WTC11 (cell line): ENCODE measurements at regions not wholly inside any gene's neighbourhood (a gene's known extent, or its start where the extent isn't known, plus 50 kb on each side); places are given as distances from the start of the nearest gene placed in this dataset.

Source experiments
- ATF1 ChIP-seq: sonication (generic); formaldehyde crosslinking; IDR thresholded peaks from 2 replicates; pipeline ENCODE4 v1.8.1; 2023; ENCODE audit warnings: mild to moderate bottlenecking, moderate library complexity, missing genetic modification reagents
- ELF4 ChIP-seq: sonication (generic); formaldehyde crosslinking; IDR thresholded peaks from 2 replicates; pipeline ENCODE4 v1.8.1; 2022; ENCODE audit warnings: low read depth, mild to moderate bottlenecking, moderate library complexity, missing genetic modification reagents
- FOXJ3 ChIP-seq: sonication (generic); formaldehyde crosslinking; IDR thresholded peaks from 2 replicates; pipeline ENCODE4 v1.9.0; 2021; ENCODE audit warnings: missing genetic modification reagents, mild to moderate bottlenecking, borderline replicate concordance
- FOXK1 ChIP-seq: sonication (generic); formaldehyde crosslinking; IDR thresholded peaks from 2 replicates; pipeline ENCODE4 v1.8.0; 2022; ENCODE audit warnings: mild to moderate bottlenecking, moderate library complexity, missing genetic modification reagents
- IRF2 ChIP-seq: sonication (generic); formaldehyde crosslinking; IDR thresholded peaks from 2 replicates; pipeline ENCODE4 v1.8.0; 2022; ENCODE audit warnings: low read depth, missing genetic modification reagents, borderline replicate concordance
- MXD4 ChIP-seq: fragments of 250-450 bp; sonication (Bioruptor Pico); IDR thresholded peaks from 2 replicates; pipeline ENCODE4 v1.8.0; 2021; ENCODE audit warnings: mild to moderate bottlenecking, moderate library complexity, borderline replicate concordance
- TCF7 ChIP-seq: sonication (generic); formaldehyde crosslinking; IDR thresholded peaks from 2 replicates; pipeline ENCODE4 v1.8.0; 2022; ENCODE audit warnings: mild to moderate bottlenecking, low read depth, missing genetic modification reagents, moderate library complexity
- ZNF219 ChIP-seq: sonication (generic); formaldehyde crosslinking; IDR thresholded peaks from 2 replicates; pipeline ENCODE4 v1.8.0; 2023; ENCODE audit warnings: missing genetic modification reagents, mild to moderate bottlenecking, borderline replicate concordance
- TF ChIP-seq, protein P1 (sequence below): sonication (generic); formaldehyde crosslinking; IDR thresholded peaks from 2 replicates; pipeline ENCODE4 v1.8.1; 2023; ENCODE audit warnings: mild to moderate bottlenecking, missing genetic modification reagents, moderate library complexity
- TF ChIP-seq, protein P2 (sequence below): fragments of 200-600 bp; IDR thresholded peaks from 2 replicates; pipeline ENCODE4 v1.8.0; 2022; ENCODE audit warnings: antibody characterized with exemption
- TF ChIP-seq, protein P3 (sequence below): fragments of 250-450 bp; sonication (Bioruptor Pico); IDR thresholded peaks from 2 replicates; pipeline ENCODE4 v1.9.0; 2021; ENCODE audit warnings: mild to moderate bottlenecking
- TF ChIP-seq, protein P4 (sequence below): sonication (generic); formaldehyde crosslinking; IDR thresholded peaks from 2 replicates; pipeline ENCODE4 v1.8.0; 2022; ENCODE audit warnings: mild to moderate bottlenecking, missing genetic modification reagents
- TF ChIP-seq, protein P5 (sequence below): sonication (generic); formaldehyde crosslinking; IDR thresholded peaks from 2 replicates; pipeline ENCODE4 v1.8.1; 2023; ENCODE audit warnings: mild to moderate bottlenecking, missing genetic modification reagents, borderline replicate concordance
- TF ChIP-seq, protein P6 (sequence below): sonication (generic); formaldehyde crosslinking; IDR thresholded peaks from 2 replicates; pipeline ENCODE4 v1.8.0; 2022; ENCODE audit warnings: missing genetic modification reagents

DNA sequence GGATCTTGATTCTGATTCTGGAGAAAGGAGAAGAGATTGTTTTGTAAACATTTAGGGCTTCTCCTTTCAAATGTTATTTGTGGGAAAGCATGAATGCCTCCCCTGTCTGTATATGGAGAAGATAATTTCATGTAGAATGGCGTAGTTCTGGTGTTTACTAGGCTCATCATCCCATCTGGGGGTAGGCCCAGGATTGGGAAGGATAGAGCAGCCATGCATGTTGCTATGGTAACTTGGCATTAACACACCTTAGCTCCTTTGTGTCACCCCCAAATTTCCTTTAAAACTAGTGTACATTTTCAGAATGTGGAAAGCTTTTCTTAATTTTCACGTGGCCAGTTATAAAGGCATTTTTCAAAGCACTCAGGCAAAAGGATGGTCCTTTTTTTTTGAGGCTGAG lies 57.5 kb upstream of the EED start:
- no peak for TF ChIP-seq ATF1 (CRISPR knock-in tag)
- TF ChIP-seq ELF4 (CRISPR knock-in tag): no peak
- TF ChIP-seq, protein P1, sequence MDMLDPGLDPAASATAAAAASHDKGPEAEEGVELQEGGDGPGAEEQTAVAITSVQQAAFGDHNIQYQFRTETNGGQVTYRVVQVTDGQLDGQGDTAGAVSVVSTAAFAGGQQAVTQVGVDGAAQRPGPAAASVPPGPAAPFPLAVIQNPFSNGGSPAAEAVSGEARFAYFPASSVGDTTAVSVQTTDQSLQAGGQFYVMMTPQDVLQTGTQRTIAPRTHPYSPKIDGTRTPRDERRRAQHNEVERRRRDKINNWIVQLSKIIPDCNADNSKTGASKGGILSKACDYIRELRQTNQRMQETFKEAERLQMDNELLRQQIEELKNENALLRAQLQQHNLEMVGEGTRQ: no peak
- TF ChIP-seq, protein P2, sequence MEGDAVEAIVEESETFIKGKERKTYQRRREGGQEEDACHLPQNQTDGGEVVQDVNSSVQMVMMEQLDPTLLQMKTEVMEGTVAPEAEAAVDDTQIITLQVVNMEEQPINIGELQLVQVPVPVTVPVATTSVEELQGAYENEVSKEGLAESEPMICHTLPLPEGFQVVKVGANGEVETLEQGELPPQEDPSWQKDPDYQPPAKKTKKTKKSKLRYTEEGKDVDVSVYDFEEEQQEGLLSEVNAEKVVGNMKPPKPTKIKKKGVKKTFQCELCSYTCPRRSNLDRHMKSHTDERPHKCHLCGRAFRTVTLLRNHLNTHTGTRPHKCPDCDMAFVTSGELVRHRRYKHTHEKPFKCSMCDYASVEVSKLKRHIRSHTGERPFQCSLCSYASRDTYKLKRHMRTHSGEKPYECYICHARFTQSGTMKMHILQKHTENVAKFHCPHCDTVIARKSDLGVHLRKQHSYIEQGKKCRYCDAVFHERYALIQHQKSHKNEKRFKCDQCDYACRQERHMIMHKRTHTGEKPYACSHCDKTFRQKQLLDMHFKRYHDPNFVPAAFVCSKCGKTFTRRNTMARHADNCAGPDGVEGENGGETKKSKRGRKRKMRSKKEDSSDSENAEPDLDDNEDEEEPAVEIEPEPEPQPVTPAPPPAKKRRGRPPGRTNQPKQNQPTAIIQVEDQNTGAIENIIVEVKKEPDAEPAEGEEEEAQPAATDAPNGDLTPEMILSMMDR: no peak
- TF ChIP-seq IRF2 (CRISPR knock-in tag): no peak
- TF ChIP-seq FOXK1 (CRISPR knock-in tag): no peak
- TF ChIP-seq, protein P3, sequence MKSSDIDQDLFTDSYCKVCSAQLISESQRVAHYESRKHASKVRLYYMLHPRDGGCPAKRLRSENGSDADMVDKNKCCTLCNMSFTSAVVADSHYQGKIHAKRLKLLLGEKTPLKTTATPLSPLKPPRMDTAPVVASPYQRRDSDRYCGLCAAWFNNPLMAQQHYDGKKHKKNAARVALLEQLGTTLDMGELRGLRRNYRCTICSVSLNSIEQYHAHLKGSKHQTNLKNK: no peak
- TF ChIP-seq, protein P4, sequence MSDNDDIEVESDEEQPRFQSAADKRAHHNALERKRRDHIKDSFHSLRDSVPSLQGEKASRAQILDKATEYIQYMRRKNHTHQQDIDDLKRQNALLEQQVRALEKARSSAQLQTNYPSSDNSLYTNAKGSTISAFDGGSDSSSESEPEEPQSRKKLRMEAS (CRISPR knock-in tag): no peak
- no peak for TF ChIP-seq FOXJ3 (CRISPR knock-in tag)
- TF ChIP-seq ZNF219: no peak
- TF ChIP-seq MXD4: no peak
- TF ChIP-seq, protein P5, sequence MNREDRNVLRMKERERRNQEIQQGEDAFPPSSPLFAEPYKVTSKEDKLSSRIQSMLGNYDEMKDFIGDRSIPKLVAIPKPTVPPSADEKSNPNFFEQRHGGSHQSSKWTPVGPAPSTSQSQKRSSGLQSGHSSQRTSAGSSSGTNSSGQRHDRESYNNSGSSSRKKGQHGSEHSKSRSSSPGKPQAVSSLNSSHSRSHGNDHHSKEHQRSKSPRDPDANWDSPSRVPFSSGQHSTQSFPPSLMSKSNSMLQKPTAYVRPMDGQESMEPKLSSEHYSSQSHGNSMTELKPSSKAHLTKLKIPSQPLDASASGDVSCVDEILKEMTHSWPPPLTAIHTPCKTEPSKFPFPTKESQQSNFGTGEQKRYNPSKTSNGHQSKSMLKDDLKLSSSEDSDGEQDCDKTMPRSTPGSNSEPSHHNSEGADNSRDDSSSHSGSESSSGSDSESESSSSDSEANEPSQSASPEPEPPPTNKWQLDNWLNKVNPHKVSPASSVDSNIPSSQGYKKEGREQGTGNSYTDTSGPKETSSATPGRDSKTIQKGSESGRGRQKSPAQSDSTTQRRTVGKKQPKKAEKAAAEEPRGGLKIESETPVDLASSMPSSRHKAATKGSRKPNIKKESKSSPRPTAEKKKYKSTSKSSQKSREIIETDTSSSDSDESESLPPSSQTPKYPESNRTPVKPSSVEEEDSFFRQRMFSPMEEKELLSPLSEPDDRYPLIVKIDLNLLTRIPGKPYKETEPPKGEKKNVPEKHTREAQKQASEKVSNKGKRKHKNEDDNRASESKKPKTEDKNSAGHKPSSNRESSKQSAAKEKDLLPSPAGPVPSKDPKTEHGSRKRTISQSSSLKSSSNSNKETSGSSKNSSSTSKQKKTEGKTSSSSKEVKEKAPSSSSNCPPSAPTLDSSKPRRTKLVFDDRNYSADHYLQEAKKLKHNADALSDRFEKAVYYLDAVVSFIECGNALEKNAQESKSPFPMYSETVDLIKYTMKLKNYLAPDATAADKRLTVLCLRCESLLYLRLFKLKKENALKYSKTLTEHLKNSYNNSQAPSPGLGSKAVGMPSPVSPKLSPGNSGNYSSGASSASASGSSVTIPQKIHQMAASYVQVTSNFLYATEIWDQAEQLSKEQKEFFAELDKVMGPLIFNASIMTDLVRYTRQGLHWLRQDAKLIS (CRISPR knock-in tag): no peak
- no peak for TF ChIP-seq TCF7 (CRISPR knock-in tag)
- TF ChIP-seq, protein P6, sequence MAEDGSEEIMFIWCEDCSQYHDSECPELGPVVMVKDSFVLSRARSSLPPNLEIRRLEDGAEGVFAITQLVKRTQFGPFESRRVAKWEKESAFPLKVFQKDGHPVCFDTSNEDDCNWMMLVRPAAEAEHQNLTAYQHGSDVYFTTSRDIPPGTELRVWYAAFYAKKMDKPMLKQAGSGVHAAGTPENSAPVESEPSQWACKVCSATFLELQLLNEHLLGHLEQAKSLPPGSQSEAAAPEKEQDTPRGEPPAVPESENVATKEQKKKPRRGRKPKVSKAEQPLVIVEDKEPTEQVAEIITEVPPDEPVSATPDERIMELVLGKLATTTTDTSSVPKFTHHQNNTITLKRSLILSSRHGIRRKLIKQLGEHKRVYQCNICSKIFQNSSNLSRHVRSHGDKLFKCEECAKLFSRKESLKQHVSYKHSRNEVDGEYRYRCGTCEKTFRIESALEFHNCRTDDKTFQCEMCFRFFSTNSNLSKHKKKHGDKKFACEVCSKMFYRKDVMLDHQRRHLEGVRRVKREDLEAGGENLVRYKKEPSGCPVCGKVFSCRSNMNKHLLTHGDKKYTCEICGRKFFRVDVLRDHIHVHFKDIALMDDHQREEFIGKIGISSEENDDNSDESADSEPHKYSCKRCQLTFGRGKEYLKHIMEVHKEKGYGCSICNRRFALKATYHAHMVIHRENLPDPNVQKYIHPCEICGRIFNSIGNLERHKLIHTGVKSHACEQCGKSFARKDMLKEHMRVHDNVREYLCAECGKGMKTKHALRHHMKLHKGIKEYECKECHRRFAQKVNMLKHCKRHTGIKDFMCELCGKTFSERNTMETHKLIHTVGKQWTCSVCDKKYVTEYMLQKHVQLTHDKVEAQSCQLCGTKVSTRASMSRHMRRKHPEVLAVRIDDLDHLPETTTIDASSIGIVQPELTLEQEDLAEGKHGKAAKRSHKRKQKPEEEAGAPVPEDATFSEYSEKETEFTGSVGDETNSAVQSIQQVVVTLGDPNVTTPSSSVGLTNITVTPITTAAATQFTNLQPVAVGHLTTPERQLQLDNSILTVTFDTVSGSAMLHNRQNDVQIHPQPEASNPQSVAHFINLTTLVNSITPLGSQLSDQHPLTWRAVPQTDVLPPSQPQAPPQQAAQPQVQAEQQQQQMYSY (CRISPR knock-in tag): no peak
